Right lobe of liver (tissue), 6 donors: ENCODE measurements at regions not wholly inside any gene's neighbourhood (a gene's known extent, or its start where the extent isn't known, plus 50 kb on each side); places are given as distances from the start of the nearest gene placed in this dataset.
"Not testable (repeated sequence)": the region's sequence is repeated elsewhere in the genome, so short reads cannot be mapped to it uniquely, and the experiment has no call there.

Experiments used
- ATAC-seq, 4 donors: fragments of 200-7000 bp; cut with Tn5 transposase; one replicate each; pipeline ENCODE4 v1.9.1; 2020; ENCODE audit warnings: mild to moderate bottlenecking in 4 of 4, moderate library complexity in 4 of 4
- DNase-seq, 3 donors: peaks; one replicate each; pipeline ENCODE4 v3.0.0-alpha.2; 2020
- H3K27ac ChIP-seq, 3 donors: fragments of 200-600 bp; one replicate each; pipeline ENCODE4 v1.8.0; 2022
- H3K27me3 ChIP-seq, 2 donors: fragments of 200-600 bp; one replicate each; pipeline ENCODE4 v1.8.0; 2022
- H3K36me3 ChIP-seq, 4 donors: fragments of 200-600 bp; sonication (generic) in 1 of 4; one replicate each; pipeline versions ENCODE4 v1.5.1 to v1.8.0; 2017 to 2022; ENCODE audit warnings: control low read depth in 1 of 4
- H3K4me1 ChIP-seq, 4 donors: fragments of 200-600 bp; sonication (generic) in 1 of 4; one replicate each; pipeline versions ENCODE4 v1.5.1 to v1.8.0; 2017 to 2022; ENCODE audit warnings: control low read depth in 1 of 4
- H3K4me3 ChIP-seq, 3 donors: fragments of 200-600 bp; one replicate each; pipeline ENCODE4 v1.8.0; 2022
- H3K9me3 ChIP-seq, 4 donors: fragments of 200-600 bp; sonication (generic) in 1 of 4; one replicate each; pipeline versions ENCODE4 v1.5.1 to v1.8.0; 2017 to 2022; ENCODE audit warnings: control low read depth in 1 of 4
- CTCF ChIP-seq, 4 donors: fragments of 200-600 bp in 3 of 4; fragments of 450-650 bp in 1 of 4; IDR thresholded peaks; one replicate each; pipeline versions ENCODE4 v1.5.1 to v1.8.0; 2016 to 2022; ENCODE audit warnings: antibody characterized with exemption in 4 of 4, mild to moderate bottlenecking in 2 of 4
- POLR2A ChIP-seq: fragments of 450-650 bp; IDR thresholded peaks from one replicate; pipeline ENCODE4 v1.6.1; 2017; ENCODE audit warnings: antibody characterized with exemption, mild to moderate bottlenecking
- WGBS: methylation state at CpG from one replicate; pipeline ENCODE4 v1.1.6; 2018; ENCODE audit warnings: low coverage, low lambda C conversion rate; ENCODE audit not compliant: insufficient coverage; ENCODE audit errors: missing lambda C conversion rate; 5-methylcytosine and 5-hydroxymethylcytosine counted together
- intact Hi-C, 2 donors: fragments of 100-400 bp; cut with DNase I; formaldehyde crosslinking; loops; one replicate each; pipeline versions ENCODE4 v1.11.2 to v1.14.1; 2022
- donor health status: DM: no; HTN: yes; CAD: no.
- donor health status: DM: no; HTN: no; CAD: no.
- donor health status: DM: no; HTN: no; CAD: no.
- donor health status: DM: no; HTN: yes; CAD: no.
- donor health status: DM: no; HTN: yes; CAD: no.

GRCh38 chr10:51007781-51008180 is 66.5 kb upstream of the PRKG1 start:
- Histone ChIP-seq H3K27me3 (no peaks in the 10 kb centered on the region), H3K36me3 (no peaks in the 10 kb centered on the region), H3K9me3 (no peaks in the 10 kb centered on the region), H3K27ac (no peak overlapping the region), H3K4me3 (no peak overlapping the region), H3K4me1 (no peaks in the 10 kb centered on the region)
- ATAC-seq (no peak), DNase-seq (no peak)
- intact Hi-C loops: no loop called here
- 63% methylated on average over 2 of the region's 2 CpGs for WGBS
- TF ChIP-seq CTCF (IDR thresholded peaks at IDR 0.05) (no peak), POLR2A (no peak)

- TF ChIP-seq CTCF (IDR thresholded peaks at IDR 0.05) (no peak), POLR2A (no peak)
- Histone ChIP-seq H3K4me3 (no peak overlapping the region), H3K27me3 (no peaks in the 10 kb centered on the region), H3K27ac (no peak overlapping the region), H3K9me3 (no peaks in the 10 kb centered on the region), H3K36me3 (no peaks in the 10 kb centered on the region), H3K4me1 (no peaks in the 10 kb centered on the region)
- intact Hi-C loops: no loop called here
- WGBS: 65% methylated on average over 3 of the region's 3 CpGs
- no peak for ATAC-seq
- no peak for DNase-seq
These were observed 65.9 kb upstream of the PRKG1 start for GRCh38 chr10:51008346-51008745.

- no peak overlapping the region for H3K4me3 ChIP-seq
- no peaks in the 10 kb centered on the region for H3K27me3 ChIP-seq
- no peaks in the 10 kb centered on the region for H3K4me1 ChIP-seq
- H3K27ac ChIP-seq: no peak overlapping the region
- TF ChIP-seq CTCF (IDR thresholded peaks at IDR 0.05) (peak; percentile 50 to 80 (median 73)), POLR2A (no peak)
- intact Hi-C loops: no loop called here
- 0% methylated on average over 2 of the region's 2 CpGs for WGBS
- DNase-seq (no peak), ATAC-seq (peak; percentile 66 to 78 (median 68))
- H3K36me3 ChIP-seq: no peaks in the 10 kb centered on the region
- no peaks in the 10 kb centered on the region for H3K9me3 ChIP-seq
These were observed 63.3 kb upstream of the PRKG1 start for GRCh38 chr10:51010977-51011376.

- Histone ChIP-seq H3K4me3 (no peak overlapping the region), H3K9me3 (no peaks in the 10 kb centered on the region), H3K27me3 (no peaks in the 10 kb centered on the region), H3K36me3 (no peaks in the 10 kb centered on the region), H3K4me1 (no peaks in the 10 kb centered on the region), H3K27ac (no peak overlapping the region)
- no peak for TF ChIP-seq CTCF (IDR thresholded peaks at IDR 0.05)
- DNase-seq: no peak
- WGBS: 49% methylated on average over 2 of the region's 2 CpGs
- ATAC-seq: no peak
- intact Hi-C loops: no loop called here
These were observed 62.2 kb upstream of the PRKG1 start for GRCh38 chr10:51012073-51012472.

GRCh38 chr10:51014680-51015389 is 59.5 kb upstream of the PRKG1 start:
- H3K4me1 ChIP-seq: no peaks in the 10 kb centered on the region
- no peaks in the 10 kb centered on the region for H3K27me3 ChIP-seq
- intact Hi-C loops: no loop called here
- ATAC-seq (no peak), DNase-seq (no peak)
- no peak overlapping the region for H3K27ac ChIP-seq
- H3K9me3 ChIP-seq: no peaks in the 10 kb centered on the region
- H3K36me3 ChIP-seq: no peaks in the 10 kb centered on the region
- H3K4me3 ChIP-seq: no peak overlapping the region
- TF ChIP-seq POLR2A (no peak), CTCF (IDR thresholded peaks at IDR 0.05) (no peak)
- 24% methylated on average over 4 of the region's 4 CpGs for WGBS

GRCh38 chr10:51015390-51015754 is 58.9 kb upstream of the PRKG1 start:
- DNase-seq, intact Hi-C loops: not testable (repeated sequence)

More at GRCh38 chr10:51015390-51015754, 58.9 kb upstream of the PRKG1 start:
- H3K27me3 ChIP-seq, H3K4me3 ChIP-seq, H3K27ac ChIP-seq, H3K4me1 ChIP-seq, H3K9me3 ChIP-seq, ATAC-seq, H3K36me3 ChIP-seq: not testable (repeated sequence)
